SK-N-SH treated with all-trans-retinoic acid at 6 μM for 48 hours (cell line): ENCODE measurements at regions not wholly inside any gene's neighbourhood (a gene's known extent, or its start where the extent isn't known, plus 50 kb on each side); places are given as distances from the start of the nearest gene placed in this dataset.

ENCODE experiments used
- ATAC-seq: fragments of 200-7000 bp; cut with Tn5 transposase; 3 replicates; pipeline ENCODE4 v1.9.1; 2020; ENCODE audit warnings: mild to moderate bottlenecking, moderate library complexity
- ARNTL ChIP-seq: fragments of 450-650 bp; formaldehyde crosslinking; IDR thresholded peaks from 2 replicates; pipeline ENCODE4 v1.5.0; 2020; ENCODE audit warnings: low read depth, mild to moderate bottlenecking, moderate library complexity, borderline replicate concordance
- BACH2 ChIP-seq: fragments of 250-450 bp; sonication (Bioruptor Pico); IDR thresholded peaks from 2 replicates; pipeline ENCODE4 v1.9.0; 2021; ENCODE audit warnings: mild to moderate bottlenecking, borderline replicate concordance
- CSDC2 ChIP-seq: fragments of 250-450 bp; sonication (Bioruptor Pico); IDR thresholded peaks from 2 replicates; pipeline ENCODE4 v1.5.0; 2020; ENCODE audit warnings: mild to moderate bottlenecking, moderate library complexity
- ESRRG ChIP-seq: fragments of 250-450 bp; sonication (Bioruptor Pico); IDR thresholded peaks from 2 replicates; pipeline ENCODE4 v1.6.1; 2021; ENCODE audit warnings: mild to moderate bottlenecking
- GLIS3 ChIP-seq: fragments of 250-450 bp; sonication (Bioruptor Pico); IDR thresholded peaks from 2 replicates; pipeline ENCODE4 v1.5.0; 2020; ENCODE audit warnings: mild to moderate bottlenecking, moderate library complexity
- ISL1 ChIP-seq: fragments of 250-450 bp; sonication (Bioruptor Pico); IDR thresholded peaks from 2 replicates; pipeline ENCODE4 v2.1.2; 2022; ENCODE audit warnings: mild to moderate bottlenecking, moderate library complexity
- OSR1 ChIP-seq: fragments of 250-450 bp; sonication (Bioruptor Pico); IDR thresholded peaks from 2 replicates; pipeline ENCODE4 v1.8.0; 2022; ENCODE audit warnings: moderate library complexity, mild to moderate bottlenecking, inconsistent platforms
- PPARA ChIP-seq: fragments of 250-450 bp; sonication (Bioruptor Pico); IDR thresholded peaks from 2 replicates; pipeline ENCODE4 v1.5.0; 2020; ENCODE audit warnings: mild to moderate bottlenecking, borderline replicate concordance
- RARB ChIP-seq: fragments of 250-450 bp; sonication (Bioruptor Pico); IDR thresholded peaks from 2 replicates; pipeline ENCODE4 v1.8.0; 2021; ENCODE audit warnings: mild to moderate bottlenecking, moderate library complexity
- SNAI2 ChIP-seq: fragments of 250-450 bp; sonication (Bioruptor Pico); IDR thresholded peaks from 2 replicates; pipeline ENCODE4 v1.5.0; 2020; ENCODE audit warnings: mild to moderate bottlenecking, moderate library complexity
- TCF4 ChIP-seq: fragments of 250-450 bp; sonication (Bioruptor Pico); IDR thresholded peaks from 2 replicates; pipeline ENCODE4 v1.8.0; 2021; ENCODE audit warnings: mild to moderate bottlenecking, moderate library complexity, borderline replicate concordance
- TOX ChIP-seq: fragments of 250-450 bp; sonication (Bioruptor Pico); IDR thresholded peaks from 2 replicates; pipeline ENCODE4 v1.8.0; 2021; ENCODE audit warnings: mild to moderate bottlenecking, moderate library complexity, borderline replicate concordance
- ZC3H10 ChIP-seq: fragments of 250-450 bp; sonication (Bioruptor Pico); IDR thresholded peaks from 2 replicates; pipeline ENCODE4 v1.5.1; 2021; ENCODE audit warnings: mild to moderate bottlenecking, moderate library complexity
- ZFP3 ChIP-seq: fragments of 250-450 bp; sonication (Bioruptor Pico); IDR thresholded peaks from 2 replicates; pipeline ENCODE4 v1.5.0; 2020; ENCODE audit warnings: mild to moderate bottlenecking, moderate library complexity
- ZFP30 ChIP-seq: fragments of 450-650 bp; formaldehyde crosslinking; IDR thresholded peaks from 2 replicates; pipeline ENCODE4 v1.5.0; 2022; ENCODE audit warnings: mild to moderate bottlenecking, moderate library complexity
- ZNF565 ChIP-seq: fragments of 450-650 bp; formaldehyde crosslinking; conservative IDR thresholded peaks from 2 replicates; pipeline ENCODE4 v1.5.0; 2020; ENCODE audit warnings: low read depth, mild to moderate bottlenecking, moderate library complexity
- ZNF70 ChIP-seq: fragments of 450-650 bp; formaldehyde crosslinking; IDR thresholded peaks from 2 replicates; pipeline ENCODE4 v1.5.0; 2020; ENCODE audit warnings: mild to moderate bottlenecking, moderate library complexity
- TF ChIP-seq, protein P1 (sequence below): fragments of 250-450 bp; sonication (Bioruptor Pico); IDR thresholded peaks from 2 replicates; pipeline ENCODE4 v1.5.0; 2020; ENCODE audit warnings: mild to moderate bottlenecking, moderate library complexity
- TF ChIP-seq, protein P2 (sequence below): fragments of 250-450 bp; sonication (Bioruptor Pico); IDR thresholded peaks from 2 replicates; pipeline ENCODE4 v1.8.0; 2021; ENCODE audit warnings: low read depth, mild to moderate bottlenecking, moderate library complexity, borderline replicate concordance
- TF ChIP-seq, protein P3 (sequence below): fragments of 250-450 bp; sonication (Bioruptor Pico); IDR thresholded peaks from 2 replicates; pipeline ENCODE4 v1.8.0; 2020; ENCODE audit warnings: mild to moderate bottlenecking, moderate library complexity, borderline replicate concordance

DNA sequence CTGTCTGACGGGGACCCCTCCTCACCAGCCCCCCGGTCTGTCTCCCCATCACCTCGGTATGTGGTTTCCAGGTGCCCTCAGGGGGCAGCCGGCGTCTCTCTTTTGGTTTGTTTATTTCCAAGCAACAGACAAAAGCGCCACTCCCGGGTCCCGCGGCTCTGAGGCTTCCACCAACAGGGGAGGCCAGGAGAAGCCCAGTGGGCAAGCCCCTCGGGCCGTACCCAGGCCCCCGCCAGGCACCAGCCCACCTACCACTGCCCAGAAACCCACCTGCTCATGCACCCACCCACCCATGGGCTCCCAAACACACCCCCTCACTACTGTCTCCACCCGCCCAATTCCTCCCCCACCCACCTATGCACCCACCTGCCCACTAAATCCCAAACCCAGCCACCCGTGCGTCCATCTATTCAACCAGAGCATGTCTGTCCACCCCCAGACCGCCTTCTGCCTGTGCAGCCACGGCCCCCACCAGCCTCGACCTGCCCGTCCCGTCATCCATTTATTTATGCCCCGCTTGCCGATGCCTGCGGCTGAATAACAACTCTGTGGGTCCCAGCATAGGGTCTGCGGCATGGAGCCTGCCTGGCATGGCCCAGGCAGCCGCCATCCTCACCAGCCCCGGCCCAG lies 129.8 kb downstream of the FAM53A start:
- TF ChIP-seq, protein P1, sequence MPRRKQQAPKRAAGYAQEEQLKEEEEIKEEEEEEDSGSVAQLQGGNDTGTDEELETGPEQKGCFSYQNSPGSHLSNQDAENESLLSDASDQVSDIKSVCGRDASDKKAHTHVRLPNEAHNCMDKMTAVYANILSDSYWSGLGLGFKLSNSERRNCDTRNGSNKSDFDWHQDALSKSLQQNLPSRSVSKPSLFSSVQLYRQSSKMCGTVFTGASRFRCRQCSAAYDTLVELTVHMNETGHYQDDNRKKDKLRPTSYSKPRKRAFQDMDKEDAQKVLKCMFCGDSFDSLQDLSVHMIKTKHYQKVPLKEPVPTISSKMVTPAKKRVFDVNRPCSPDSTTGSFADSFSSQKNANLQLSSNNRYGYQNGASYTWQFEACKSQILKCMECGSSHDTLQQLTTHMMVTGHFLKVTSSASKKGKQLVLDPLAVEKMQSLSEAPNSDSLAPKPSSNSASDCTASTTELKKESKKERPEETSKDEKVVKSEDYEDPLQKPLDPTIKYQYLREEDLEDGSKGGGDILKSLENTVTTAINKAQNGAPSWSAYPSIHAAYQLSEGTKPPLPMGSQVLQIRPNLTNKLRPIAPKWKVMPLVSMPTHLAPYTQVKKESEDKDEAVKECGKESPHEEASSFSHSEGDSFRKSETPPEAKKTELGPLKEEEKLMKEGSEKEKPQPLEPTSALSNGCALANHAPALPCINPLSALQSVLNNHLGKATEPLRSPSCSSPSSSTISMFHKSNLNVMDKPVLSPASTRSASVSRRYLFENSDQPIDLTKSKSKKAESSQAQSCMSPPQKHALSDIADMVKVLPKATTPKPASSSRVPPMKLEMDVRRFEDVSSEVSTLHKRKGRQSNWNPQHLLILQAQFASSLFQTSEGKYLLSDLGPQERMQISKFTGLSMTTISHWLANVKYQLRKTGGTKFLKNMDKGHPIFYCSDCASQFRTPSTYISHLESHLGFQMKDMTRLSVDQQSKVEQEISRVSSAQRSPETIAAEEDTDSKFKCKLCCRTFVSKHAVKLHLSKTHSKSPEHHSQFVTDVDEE = no peak
- TF ChIP-seq ZNF70 (CRISPR knock-in tag) = no peak
- TF ChIP-seq, protein P2, sequence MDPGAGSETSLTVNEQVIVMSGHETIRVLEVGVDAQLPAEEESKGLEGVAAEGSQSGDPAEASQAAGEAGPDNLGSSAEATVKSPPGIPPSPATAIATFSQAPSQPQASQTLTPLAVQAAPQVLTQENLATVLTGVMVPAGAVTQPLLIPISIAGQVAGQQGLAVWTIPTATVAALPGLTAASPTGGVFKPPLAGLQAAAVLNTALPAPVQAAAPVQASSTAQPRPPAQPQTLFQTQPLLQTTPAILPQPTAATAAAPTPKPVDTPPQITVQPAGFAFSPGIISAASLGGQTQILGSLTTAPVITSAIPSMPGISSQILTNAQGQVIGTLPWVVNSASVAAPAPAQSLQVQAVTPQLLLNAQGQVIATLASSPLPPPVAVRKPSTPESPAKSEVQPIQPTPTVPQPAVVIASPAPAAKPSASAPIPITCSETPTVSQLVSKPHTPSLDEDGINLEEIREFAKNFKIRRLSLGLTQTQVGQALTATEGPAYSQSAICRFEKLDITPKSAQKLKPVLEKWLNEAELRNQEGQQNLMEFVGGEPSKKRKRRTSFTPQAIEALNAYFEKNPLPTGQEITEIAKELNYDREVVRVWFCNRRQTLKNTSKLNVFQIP (CRISPR knock-in tag) = no peak
- TF ChIP-seq RARB (CRISPR knock-in tag) = no peak
- no peak for TF ChIP-seq CSDC2 (CRISPR knock-in tag)
- TF ChIP-seq TCF4 (CRISPR knock-in tag) = no peak
- no peak for TF ChIP-seq SNAI2 (CRISPR knock-in tag)
- no peak for TF ChIP-seq OSR1 (CRISPR knock-in tag)
- no peak for TF ChIP-seq GLIS3
- TF ChIP-seq ZFP3 = no peak
- TF ChIP-seq, protein P3, sequence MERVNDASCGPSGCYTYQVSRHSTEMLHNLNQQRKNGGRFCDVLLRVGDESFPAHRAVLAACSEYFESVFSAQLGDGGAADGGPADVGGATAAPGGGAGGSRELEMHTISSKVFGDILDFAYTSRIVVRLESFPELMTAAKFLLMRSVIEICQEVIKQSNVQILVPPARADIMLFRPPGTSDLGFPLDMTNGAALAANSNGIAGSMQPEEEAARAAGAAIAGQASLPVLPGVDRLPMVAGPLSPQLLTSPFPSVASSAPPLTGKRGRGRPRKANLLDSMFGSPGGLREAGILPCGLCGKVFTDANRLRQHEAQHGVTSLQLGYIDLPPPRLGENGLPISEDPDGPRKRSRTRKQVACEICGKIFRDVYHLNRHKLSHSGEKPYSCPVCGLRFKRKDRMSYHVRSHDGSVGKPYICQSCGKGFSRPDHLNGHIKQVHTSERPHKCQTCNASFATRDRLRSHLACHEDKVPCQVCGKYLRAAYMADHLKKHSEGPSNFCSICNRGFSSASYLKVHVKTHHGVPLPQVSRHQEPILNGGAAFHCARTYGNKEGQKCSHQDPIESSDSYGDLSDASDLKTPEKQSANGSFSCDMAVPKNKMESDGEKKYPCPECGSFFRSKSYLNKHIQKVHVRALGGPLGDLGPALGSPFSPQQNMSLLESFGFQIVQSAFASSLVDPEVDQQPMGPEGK = no peak
- TF ChIP-seq ESRRG (CRISPR knock-in tag) = no peak
- TF ChIP-seq TOX (CRISPR knock-in tag) = no peak
- no peak for TF ChIP-seq ISL1 (CRISPR knock-in tag)
- no peak for TF ChIP-seq ZNF565 (CRISPR knock-in tag)
- no peak for ATAC-seq

DNA sequence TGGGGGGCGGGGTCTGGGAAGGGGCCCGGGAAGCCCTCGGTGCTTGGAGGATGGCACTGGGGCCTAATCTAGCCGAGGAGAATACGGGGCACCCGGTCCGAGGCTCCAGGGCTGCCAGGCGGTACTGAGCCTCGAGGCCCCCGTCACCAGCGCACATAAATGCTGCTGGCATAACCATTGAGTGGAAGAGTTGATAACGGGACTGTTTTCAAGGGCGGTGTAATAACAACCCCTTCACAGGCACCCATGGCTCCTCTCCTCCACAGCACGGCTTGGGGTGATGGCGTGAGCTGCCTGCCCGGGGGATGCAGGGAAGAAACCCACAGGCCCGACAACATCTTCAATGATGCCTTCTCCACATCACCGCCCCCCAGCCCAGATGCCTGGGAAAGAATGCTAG lies 130.7 kb downstream of the FAM53A start:
- ATAC-seq = no peak
- TF ChIP-seq ISL1 (CRISPR knock-in tag) (no peak), ZNF70 (CRISPR knock-in tag) (no peak), TOX (CRISPR knock-in tag) (no peak), TCF4 (CRISPR knock-in tag) (no peak), ZFP3 (no peak), SNAI2 (CRISPR knock-in tag) (no peak), ARNTL (CRISPR knock-in tag) (no peak), ZC3H10 (CRISPR knock-in tag) (no peak), OSR1 (CRISPR knock-in tag) (no peak), RARB (CRISPR knock-in tag) (no peak), GLIS3 (no peak), BACH2 (CRISPR knock-in tag) (no peak), ZFP30 (CRISPR knock-in tag) (no peak), PPARA (CRISPR knock-in tag) (no peak), CSDC2 (CRISPR knock-in tag) (no peak)
- TF ChIP-seq, protein P1 = no peak
- TF ChIP-seq, protein P3 = no peak
- TF ChIP-seq, protein P2 (CRISPR knock-in tag) = no peak
